WTC11 (cell line): ENCODE measurements at regions not wholly inside any gene's neighbourhood (a gene's known extent, or its start where the extent isn't known, plus 50 kb on each side); places are given as distances from the start of the nearest gene placed in this dataset.

ENCODE experiments used
- AFF4 ChIP-seq: sonication (generic); formaldehyde crosslinking; IDR thresholded peaks from 2 replicates; pipeline ENCODE4 v1.8.1; 2023; ENCODE audit warnings: mild to moderate bottlenecking, missing genetic modification reagents, borderline replicate concordance
- CTCF ChIP-seq: fragments of 200-600 bp; IDR thresholded peaks from 2 replicates; pipeline ENCODE4 v1.8.0; 2022; ENCODE audit warnings: antibody characterized with exemption
- E2F4 ChIP-seq: sonication (generic); formaldehyde crosslinking; IDR thresholded peaks from 2 replicates; pipeline ENCODE4 v1.8.1; 2022; ENCODE audit warnings: low read depth, mild to moderate bottlenecking, moderate library complexity, missing genetic modification reagents, borderline replicate concordance
- ELF4 ChIP-seq: sonication (generic); formaldehyde crosslinking; IDR thresholded peaks from 2 replicates; pipeline ENCODE4 v1.8.1; 2022; ENCODE audit warnings: low read depth, mild to moderate bottlenecking, moderate library complexity, missing genetic modification reagents
- ERG ChIP-seq: fragments of 250-450 bp; sonication (Bioruptor Pico); IDR thresholded peaks from 2 replicates; pipeline ENCODE4 v1.8.0; 2021; ENCODE audit warnings: mild to moderate bottlenecking
- ESRRA ChIP-seq: sonication (generic); formaldehyde crosslinking; IDR thresholded peaks from 2 replicates; pipeline ENCODE4 v1.8.1; 2022; ENCODE audit warnings: mild to moderate bottlenecking, missing genetic modification reagents, borderline replicate concordance
- PREB ChIP-seq: sonication (generic); formaldehyde crosslinking; IDR thresholded peaks from 2 replicates; pipeline ENCODE4 v1.8.1; 2022; ENCODE audit warnings: mild to moderate bottlenecking, missing genetic modification reagents, moderate library complexity, borderline replicate concordance
- SMAD4 ChIP-seq: sonication (generic); formaldehyde crosslinking; IDR thresholded peaks from 2 replicates; pipeline ENCODE4 v1.8.0; 2022; ENCODE audit warnings: mild to moderate bottlenecking, missing genetic modification reagents
- STAT6 ChIP-seq: sonication (generic); formaldehyde crosslinking; conservative IDR thresholded peaks from 2 replicates; pipeline ENCODE4 v1.8.1; 2023; ENCODE audit warnings: mild to moderate bottlenecking, low read depth, missing genetic modification reagents, moderate library complexity
- ZNF121 ChIP-seq: sonication (generic); formaldehyde crosslinking; IDR thresholded peaks from 2 replicates; pipeline ENCODE4 v1.8.0; 2023; ENCODE audit warnings: missing genetic modification reagents
- ZNF281 ChIP-seq: sonication (generic); formaldehyde crosslinking; IDR thresholded peaks from 2 replicates; pipeline ENCODE4 v1.8.0; 2023; ENCODE audit warnings: mild to moderate bottlenecking, missing genetic modification reagents

- TF ChIP-seq AFF4 (CRISPR knock-in tag) = no peak
- TF ChIP-seq PREB = no peak
- TF ChIP-seq ZNF121 (CRISPR knock-in tag) = no peak
- no peak for TF ChIP-seq E2F4 (CRISPR knock-in tag)
- no peak for TF ChIP-seq SMAD4 (CRISPR knock-in tag)
- TF ChIP-seq CTCF = no peak
- no peak for TF ChIP-seq STAT6 (CRISPR knock-in tag)
- no peak for TF ChIP-seq ELF4
- TF ChIP-seq ESRRA (CRISPR knock-in tag) = no peak
- TF ChIP-seq ERG = no peak
- no peak for TF ChIP-seq ZNF281 (CRISPR knock-in tag)
Measured at GRCh38 chr2:16943279-16943958, 277.8 kb upstream of the CYRIA start.
